PC-9 (cell line): ENCODE measurements at regions not wholly inside any gene's neighbourhood (a gene's known extent, or its start where the extent isn't known, plus 50 kb on each side); places are given as distances from the start of the nearest gene placed in this dataset.

Source experiments
- BruUV-seq: library from RNA; stranded (reverse); fragments of 400-500 nt; replicated peaks from 2 replicates; lab custom pipeline; 2021; lab: Mats Ljungman, UMichigan
- CTCF ChIA-PET: fragments of 300-600 bp; sonication (Branson Sonifier 250); formaldehyde crosslinking; loops from one replicate; lab custom pipeline; 2022; ENCODE audit warnings: antibody characterized with exemption; lab: Charles Lee
- POLR2A ChIA-PET: fragments of 300-600 bp; sonication (Branson Sonifier 250); formaldehyde crosslinking; loops from one replicate; lab custom pipeline; 2022; ENCODE audit warnings: antibody characterized with exemption; ENCODE audit not compliant: unreplicated experiment; lab: Charles Lee
- DNase-seq, 2 experiments: peaks; one replicate each; pipeline versions ENCODE4 v3.0.0 to v3.0.0-alpha.2; 2015 to 2022; ENCODE audit warnings: mixed read lengths in 1 of 2
- H2AFZ ChIP-seq: fragments of 200-600 bp; sonication (generic); 2 replicates; pipeline ENCODE4 v1.8.1; 2017; ENCODE audit warnings: antibody characterized with exemption
- H3F3A ChIP-seq: fragments of 200-600 bp; sonication (generic); 2 replicates; pipeline ENCODE4 v1.8.1; 2017; ENCODE audit warnings: antibody characterized with exemption, mild to moderate bottlenecking, low read depth; ENCODE audit not compliant: insufficient read depth
- H3K27ac ChIP-seq: fragments of 200-600 bp; sonication (generic); 2 replicates; pipeline ENCODE4 v1.6.1; 2016; ENCODE audit warnings: mixed run types
- H3K27me3 ChIP-seq: fragments of 200-600 bp; sonication (generic); 2 replicates; pipeline ENCODE4 v1.6.1; 2016; ENCODE audit warnings: low read depth, mixed run types; ENCODE audit not compliant: insufficient read depth
- H3K36me3 ChIP-seq: fragments of 200-600 bp; sonication (generic); 2 replicates; pipeline ENCODE4 v1.6.1; 2016; ENCODE audit warnings: low read depth, mixed run types
- H3K4me1 ChIP-seq: fragments of 200-600 bp; sonication (generic); replicated peaks from 2 replicates; pipeline ENCODE4 v1.6.1; 2016; ENCODE audit warnings: mixed run types; ENCODE audit not compliant: insufficient read depth
- H3K4me2 ChIP-seq: fragments of 200-600 bp; sonication (generic); 2 replicates; pipeline ENCODE4 v1.6.1; 2017; ENCODE audit warnings: mixed run types
- H3K4me3 ChIP-seq: fragments of 200-600 bp; sonication (generic); 2 replicates; pipeline ENCODE4 v1.6.1; 2016; ENCODE audit warnings: mixed run types
- H3K79me2 ChIP-seq: fragments of 200-600 bp; sonication (generic); 2 replicates; pipeline ENCODE4 v1.6.1; 2017; ENCODE audit warnings: low read depth, mixed run types
- H3K9me2 ChIP-seq: fragments of 200-600 bp; sonication (generic); 2 replicates; pipeline ENCODE4 v1.8.1; 2017; ENCODE audit warnings: mild to moderate bottlenecking; ENCODE audit not compliant: insufficient read depth
- H3K9me3 ChIP-seq: fragments of 200-600 bp; sonication (generic); 2 replicates; pipeline ENCODE4 v1.8.1; 2016; ENCODE audit warnings: low read depth; ENCODE audit not compliant: insufficient read depth
- H4K20me1 ChIP-seq: fragments of 200-600 bp; sonication (generic); 2 replicates; pipeline ENCODE4 v1.8.1; 2017; ENCODE audit not compliant: insufficient read depth
- EZH2 ChIP-seq: fragments of 200-600 bp; sonication (generic); IDR thresholded peaks from 2 replicates; pipeline ENCODE4 v1.8.0; 2017; ENCODE audit warnings: antibody characterized with exemption, low read depth
- intact Hi-C: fragments of 100-400 bp; cut with micrococcal nuclease; formaldehyde crosslinking; loops from one replicate; pipeline ENCODE4 v1.10.0; 2022; ENCODE audit not compliant: unreplicated experiment
- TF ChIP-seq, protein P1 (sequence below): fragments of 200-600 bp; sonication (generic); conservative IDR thresholded peaks from 2 replicates; pipeline ENCODE4 v1.6.1; 2017; ENCODE audit warnings: mixed run types, antibody characterized with exemption, mild to moderate bottlenecking, moderate library complexity

DNA sequence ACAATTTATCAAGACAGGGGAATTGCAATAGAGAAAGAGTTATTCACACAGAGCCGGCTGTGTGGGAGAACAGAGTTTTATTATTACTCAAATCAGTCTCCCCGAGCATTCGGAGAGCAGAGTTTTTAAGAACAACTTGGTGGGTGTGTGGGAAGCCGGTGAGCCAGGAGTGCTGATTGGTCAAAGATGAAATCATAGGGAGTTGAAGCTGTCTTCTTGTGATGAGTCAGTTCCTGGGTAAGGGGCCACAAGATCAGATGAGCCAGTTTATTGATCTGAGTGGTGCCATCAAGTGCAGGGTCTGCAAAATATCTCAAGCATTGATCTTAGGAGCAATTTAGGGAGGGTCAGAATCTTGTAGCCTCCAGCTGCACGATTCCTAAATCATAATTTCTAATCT, 50.0 kb upstream of the ECI2 start:
- Histone ChIP-seq H3K9me2 (no peaks in the 10 kb centered on the region), H3K79me2 (no peaks in the 10 kb centered on the region), H3F3A (no peaks in the 10 kb centered on the region), H3K27ac (no peak overlapping the region), H3K4me2 (no peak overlapping the region), H4K20me1 (no peaks in the 10 kb centered on the region), H3K9me3 (no peaks in the 10 kb centered on the region), H3K4me3 (no peak overlapping the region), H3K36me3 (no peaks in the 10 kb centered on the region), H3K27me3 (no peaks in the 10 kb centered on the region), H3K4me1 (no peaks in the 10 kb centered on the region), H2AFZ (no peak overlapping the region)
- TF ChIP-seq EZH2, result no peak
- TF ChIP-seq, protein P1, sequence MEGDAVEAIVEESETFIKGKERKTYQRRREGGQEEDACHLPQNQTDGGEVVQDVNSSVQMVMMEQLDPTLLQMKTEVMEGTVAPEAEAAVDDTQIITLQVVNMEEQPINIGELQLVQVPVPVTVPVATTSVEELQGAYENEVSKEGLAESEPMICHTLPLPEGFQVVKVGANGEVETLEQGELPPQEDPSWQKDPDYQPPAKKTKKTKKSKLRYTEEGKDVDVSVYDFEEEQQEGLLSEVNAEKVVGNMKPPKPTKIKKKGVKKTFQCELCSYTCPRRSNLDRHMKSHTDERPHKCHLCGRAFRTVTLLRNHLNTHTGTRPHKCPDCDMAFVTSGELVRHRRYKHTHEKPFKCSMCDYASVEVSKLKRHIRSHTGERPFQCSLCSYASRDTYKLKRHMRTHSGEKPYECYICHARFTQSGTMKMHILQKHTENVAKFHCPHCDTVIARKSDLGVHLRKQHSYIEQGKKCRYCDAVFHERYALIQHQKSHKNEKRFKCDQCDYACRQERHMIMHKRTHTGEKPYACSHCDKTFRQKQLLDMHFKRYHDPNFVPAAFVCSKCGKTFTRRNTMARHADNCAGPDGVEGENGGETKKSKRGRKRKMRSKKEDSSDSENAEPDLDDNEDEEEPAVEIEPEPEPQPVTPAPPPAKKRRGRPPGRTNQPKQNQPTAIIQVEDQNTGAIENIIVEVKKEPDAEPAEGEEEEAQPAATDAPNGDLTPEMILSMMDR, result no peak
- CTCF ChIA-PET, result no interaction called here
- DNase-seq, result no peak
- intact Hi-C loops, result no loop called here
- BruUV-seq, result no TSS peak
- POLR2A ChIA-PET, result no interaction called here
